T-cell (primary cell): ENCODE measurements at regions not wholly inside any gene's neighbourhood (a gene's known extent, or its start where the extent isn't known, plus 50 kb on each side); places are given as distances from the start of the nearest gene placed in this dataset.

ENCODE experiments used
- ATAC-seq, 4 experiments: fragments of 200-7000 bp in 3 of 4; fragments of 150-1000 bp in 1 of 4; cut with Tn5 transposase; replicated peaks in 1 of 4; 1 replicate in 3 of 4; 2 replicates in 1 of 4; pipeline ENCODE4 v1.10.0; 2021; ENCODE audit warnings: moderate library complexity in 3 of 4, mild to moderate bottlenecking in 2 of 4, moderate number of reproducible peaks in 1 of 4
- CTCF ChIA-PET, 2 donors: fragments of 300-600 bp; sonication (Branson Sonifier 250); formaldehyde crosslinking; loops; one replicate each; lab custom pipeline; 2022; ENCODE audit warnings: antibody characterized with exemption in 2 of 2; lab: Charles Lee
- POLR2A ChIA-PET, 2 donors: fragments of 300-600 bp; sonication (Branson Sonifier 250); formaldehyde crosslinking; loops; one replicate each; lab custom pipeline; 2022; ENCODE audit warnings: antibody characterized with exemption in 2 of 2; lab: Charles Lee
- DNase-seq, 35 experiments: peaks; one replicate each; pipeline versions ENCODE4 v3.0.0 to v3.0.0-alpha.2; 2013 to 2023
- H3K27ac ChIP-seq: one replicate; pipeline ENCODE4 v1.5.1; 2013; ENCODE audit warnings: low read length
- H3K27me3 ChIP-seq, 2 experiments: replicated peaks in 1 of 2; 1 replicate in 1 of 2; 2 replicates in 1 of 2; pipeline versions ENCODE4 v1.6.1 to v1.7.0; 2013; ENCODE audit warnings: low read length in 1 of 2, mixed read lengths in 1 of 2; ENCODE audit not compliant: control insufficient read depth in 2 of 2, insufficient read depth in 2 of 2; ENCODE audit errors: extremely low read depth in 1 of 2
- H3K36me3 ChIP-seq, 2 donors: 1 replicate in 1 of 2; 2 replicates in 1 of 2; pipeline versions ENCODE4 v1.6.1 to v1.7.0; 2013; ENCODE audit warnings: low read length in 1 of 2; ENCODE audit not compliant: control insufficient read depth in 2 of 2, insufficient read depth in 1 of 2; ENCODE audit errors: extremely low read depth in 1 of 2
- H3K4me1 ChIP-seq, 2 experiments: 1 replicate in 1 of 2; 2 replicates in 1 of 2; pipeline versions ENCODE4 v1.6.1 to v1.7.0; 2013; ENCODE audit warnings: low read length in 2 of 2, mixed read lengths in 1 of 2; ENCODE audit not compliant: insufficient read depth in 2 of 2, control insufficient read depth in 1 of 2; ENCODE audit errors: extremely low read depth in 1 of 2
- H3K4me3 ChIP-seq, 2 donors: 1 replicate in 1 of 2; 2 replicates in 1 of 2; pipeline versions ENCODE4 v1.5.1 to v1.7.0; 2013; ENCODE audit warnings: mild to moderate bottlenecking in 2 of 2, low read length in 1 of 2, moderate library complexity in 1 of 2; ENCODE audit not compliant: control insufficient read depth in 1 of 2; ENCODE audit errors: extremely low read depth in 1 of 2
- H3K9me3 ChIP-seq: 2 replicates; pipeline ENCODE4 v1.7.0; 2013
- H3K27ac Mint-ChIP-seq, 2 donors: one replicate each; pipeline ENCODE4 v1.8.0; 2020 to 2021; ENCODE audit warnings: mild to moderate bottlenecking in 2 of 2, mixed read lengths in 2 of 2
- H3K27me3 Mint-ChIP-seq, 2 donors: one replicate each; pipeline ENCODE4 v1.8.0; 2021 to 2022; ENCODE audit warnings: mixed read lengths in 2 of 2
- H3K36me3 Mint-ChIP-seq: one replicate; pipeline ENCODE4 v1.8.0; 2021; ENCODE audit warnings: mixed read lengths
- H3K4me1 Mint-ChIP-seq, 3 donors: one replicate each; pipeline ENCODE4 v1.8.0; 2020 to 2022; ENCODE audit warnings: mixed read lengths in 3 of 3, mild to moderate bottlenecking in 1 of 3
- H3K4me3 Mint-ChIP-seq, 3 donors: one replicate each; pipeline ENCODE4 v1.8.0; 2020 to 2022; ENCODE audit warnings: mild to moderate bottlenecking in 3 of 3, mixed read lengths in 3 of 3, moderate library complexity in 3 of 3
- H3K9me3 Mint-ChIP-seq, 3 donors: one replicate each; pipeline ENCODE4 v1.8.0; 2020 to 2022; ENCODE audit warnings: mixed read lengths in 3 of 3
- WGBS: methylation state at CpG from one replicate; pipeline ENCODE4 v1.1.5; 2013; ENCODE audit warnings: missing lambda C conversion rate; ENCODE audit not compliant: insufficient coverage; 5-methylcytosine and 5-hydroxymethylcytosine counted together

GRCh38 chr13:91211510-91211909 is 136.0 kb upstream of the MIR17HG start:
- Mint-ChIP-seq H3K36me3 (no peaks in the 10 kb centered on the region), H3K27me3 (peaks cover 7 to 11% of the 10 kb centered on the region in 2 donors), H3K27ac (no peak overlapping the region), H3K9me3 (peaks cover 0 to 5% (median 0%) of the 10 kb centered on the region in 3 donors), H3K4me1 (peaks cover 0 to 2% (median 0%) of the 10 kb centered on the region in 3 donors), H3K4me3 (no peak overlapping the region)
- H3K27me3 ChIP-seq: no peaks in the 10 kb centered on the region
- DNase-seq (no peak), ATAC-seq (no peak)
- H3K36me3 ChIP-seq: no peaks in the 10 kb centered on the region
- CTCF ChIA-PET: no interaction called here
- WGBS: 67% methylated on average over 2 of the region's 3 CpGs
- H3K9me3 ChIP-seq: no peaks in the 10 kb centered on the region
- no peak overlapping the region for H3K4me3 ChIP-seq
- H3K27ac ChIP-seq: no peak overlapping the region
- H3K4me1 ChIP-seq: no peaks in the 10 kb centered on the region
- POLR2A ChIA-PET: no interaction called here

- Histone ChIP-seq H3K9me3 (no peaks in the 10 kb centered on the region), H3K27me3 (no peaks in the 10 kb centered on the region), H3K36me3 (no peaks in the 10 kb centered on the region), H3K4me1 (no peaks in the 10 kb centered on the region), H3K4me3 (no peak overlapping the region), H3K27ac (no peak overlapping the region)
- ChIA-PET CTCF (no interaction called here), POLR2A (no interaction called here)
- no CpG with 5 or more reads among the region's 5 CpGs for WGBS
- H3K9me3 Mint-ChIP-seq: peaks cover 0 to 5% (median 0%) of the 10 kb centered on the region in 3 donors
- no peak overlapping the region for H3K4me3 Mint-ChIP-seq
- ATAC-seq: no peak
- H3K36me3 Mint-ChIP-seq: no peaks in the 10 kb centered on the region
- peaks cover 0 to 2% (median 0%) of the 10 kb centered on the region in 3 donors for H3K4me1 Mint-ChIP-seq
- H3K27ac Mint-ChIP-seq: no peak overlapping the region
- DNase-seq: no peak
- peaks cover 7 to 13% of the 10 kb centered on the region in 2 donors for H3K27me3 Mint-ChIP-seq
Observed at GRCh38 chr13:91212231-91212630, 135.3 kb upstream of the MIR17HG start.

GRCh38 chr13:91214031-91214430 is 133.5 kb upstream of the MIR17HG start:
- H3K27ac Mint-ChIP-seq: no peak overlapping the region
- H3K4me3 Mint-ChIP-seq: no peak overlapping the region
- Histone ChIP-seq H3K27ac (no peak overlapping the region), H3K4me1 (no peaks in the 10 kb centered on the region), H3K4me3 (no peak overlapping the region), H3K27me3 (no peaks in the 10 kb centered on the region), H3K36me3 (no peaks in the 10 kb centered on the region), H3K9me3 (no peaks in the 10 kb centered on the region)
- POLR2A ChIA-PET: no interaction called here
- no peaks in the 10 kb centered on the region for H3K36me3 Mint-ChIP-seq
- DNase-seq: no peak
- peaks cover 8 to 18% of the 10 kb centered on the region in 2 donors for H3K27me3 Mint-ChIP-seq
- no peak for ATAC-seq
- CTCF ChIA-PET: interaction anchor here (0.6 to 0.8 kb wide), 2 partner anchors 27 to 49 kb away, joined by 3 read pairs; no protein-coding TSS in a partner anchor
- H3K9me3 Mint-ChIP-seq: peaks cover 0 to 5% (median 0%) of the 10 kb centered on the region in 3 donors
- no CpG with 5 or more reads among the region's 2 CpGs for WGBS
- H3K4me1 Mint-ChIP-seq: peaks cover 0 to 2% (median 0%) of the 10 kb centered on the region in 3 donors

- no peak overlapping the region for H3K4me3 Mint-ChIP-seq
- 87% methylated on average over 9 of the region's 12 CpGs for WGBS
- POLR2A ChIA-PET: no interaction called here
Observed at GRCh38 chr13:91216928-91217700, 130.4 kb upstream of the MIR17HG start.

GRCh38 chr13:91219201-91219600 is 128.3 kb upstream of the MIR17HG start:
- Mint-ChIP-seq H3K27me3 (peaks cover 4 to 11% of the 10 kb centered on the region in 2 donors), H3K4me1 (no peaks in the 10 kb centered on the region)

More at GRCh38 chr13:91216928-91217700, 130.4 kb upstream of the MIR17HG start:
- Mint-ChIP-seq H3K9me3 (no peaks in the 10 kb centered on the region), H3K27me3 (peaks cover 4 to 11% of the 10 kb centered on the region in 2 donors), H3K36me3 (no peaks in the 10 kb centered on the region), H3K4me1 (peaks cover 0 to 2% (median 0%) of the 10 kb centered on the region in 3 donors), H3K27ac (no peak overlapping the region)
- no peak overlapping the region for H3K27ac ChIP-seq
- H3K4me3 ChIP-seq: no peak overlapping the region
- no peaks in the 10 kb centered on the region for H3K4me1 ChIP-seq
- H3K27me3 ChIP-seq: no peaks in the 10 kb centered on the region
- DNase-seq (no peak), ATAC-seq (no peak)
- H3K9me3 ChIP-seq: no peaks in the 10 kb centered on the region
- H3K36me3 ChIP-seq: no peaks in the 10 kb centered on the region
- CTCF ChIA-PET: no interaction called here

GRCh38 chr13:91220872-91221271 is 126.6 kb upstream of the MIR17HG start:
- no peak for ATAC-seq
- no peaks in the 10 kb centered on the region for H3K36me3 Mint-ChIP-seq
- ChIA-PET CTCF (no interaction called here), POLR2A (interaction anchor here in 1 of 2 donors (0.7 kb wide), 1 partner anchor 179 kb away, joined by 6 read pairs; no protein-coding TSS in a partner anchor)
- 80% methylated on average over 1 of the region's 1 CpG for WGBS
- Histone ChIP-seq H3K27ac (no peak overlapping the region), H3K36me3 (no peaks in the 10 kb centered on the region), H3K9me3 (no peaks in the 10 kb centered on the region), H3K4me1 (no peaks in the 10 kb centered on the region), H3K27me3 (no peaks in the 10 kb centered on the region), H3K4me3 (no peak overlapping the region)
- no peak overlapping the region for H3K27ac Mint-ChIP-seq
- no peak overlapping the region for H3K4me3 Mint-ChIP-seq
- peaks cover 2 to 14% of the 10 kb centered on the region in 2 donors for H3K27me3 Mint-ChIP-seq
- peaks cover 0 to 5% (median 0%) of the 10 kb centered on the region in 3 donors for H3K9me3 Mint-ChIP-seq
- H3K4me1 Mint-ChIP-seq: no peaks in the 10 kb centered on the region
- DNase-seq: no peak

More at GRCh38 chr13:91219201-91219600, 128.3 kb upstream of the MIR17HG start:
- Histone ChIP-seq H3K4me1 (no peaks in the 10 kb centered on the region), H3K36me3 (no peaks in the 10 kb centered on the region), H3K27ac (no peak overlapping the region), H3K27me3 (no peaks in the 10 kb centered on the region), H3K4me3 (no peak overlapping the region), H3K9me3 (no peaks in the 10 kb centered on the region)
- DNase-seq (no peak), ATAC-seq (no peak)
- Mint-ChIP-seq H3K27ac (no peak overlapping the region), H3K36me3 (no peaks in the 10 kb centered on the region), H3K4me3 (no peak overlapping the region), H3K9me3 (peaks cover 0 to under 1% (median 0%) of the 10 kb centered on the region in 3 donors)
- WGBS: no CpG with 5 or more reads among the region's 1 CpG
- CTCF ChIA-PET: no interaction called here
- POLR2A ChIA-PET: no interaction called here
